CD14-positive monocyte (primary cell): ENCODE measurements at regions not wholly inside any gene's neighbourhood (a gene's known extent, or its start where the extent isn't known, plus 50 kb on each side); places are given as distances from the start of the nearest gene placed in this dataset.
"Not testable (repeated sequence)": the region's sequence is repeated elsewhere in the genome, so short reads cannot be mapped to it uniquely, and the experiment has no call there.

Experiments
- DNase-seq, 3 donors: peaks; one replicate each; pipeline ENCODE4 v3.0.0-alpha.2; 2011 to 2022
- H2AFZ ChIP-seq: 2 replicates; pipeline ENCODE4 v1.6.0; 2012; ENCODE audit warnings: mild to moderate bottlenecking, low read depth, low read length, inconsistent platforms; ENCODE audit not compliant: insufficient read depth, poor library complexity, severe bottlenecking
- H3K27ac ChIP-seq, 2 donors: 1 replicate in 1 of 2; 2 replicates in 1 of 2; pipeline ENCODE4 v1.5.1; 2012 to 2013; ENCODE audit warnings: low read length in 2 of 2, control low read depth in 1 of 2, inconsistent platforms in 1 of 2, low read depth in 1 of 2, mild to moderate bottlenecking in 1 of 2
- H3K27me3 ChIP-seq, 2 donors: one replicate each; pipeline versions ENCODE4 v1.6.0 to v1.6.1; 2011 to 2013; ENCODE audit warnings: low read length in 2 of 2; ENCODE audit not compliant: control insufficient read depth in 2 of 2, insufficient read depth in 2 of 2
- H3K36me3 ChIP-seq, 2 donors: replicated peaks in 1 of 2; 1 replicate in 1 of 2; 2 replicates in 1 of 2; pipeline versions ENCODE4 v1.5.1 to v1.6.1; 2012 to 2013; ENCODE audit warnings: low read length in 2 of 2, control low read depth in 1 of 2, inconsistent platforms in 1 of 2, mild to moderate bottlenecking in 1 of 2; ENCODE audit not compliant: insufficient read depth in 2 of 2, control insufficient read depth in 1 of 2
- H3K4me1 ChIP-seq, 2 donors: 1 replicate in 1 of 2; 2 replicates in 1 of 2; pipeline versions ENCODE4 v1.5.1 to v1.6.1; 2012 to 2013; ENCODE audit warnings: low read length in 2 of 2, control low read depth in 1 of 2, inconsistent platforms in 1 of 2, mild to moderate bottlenecking in 1 of 2, moderate library complexity in 1 of 2; ENCODE audit not compliant: insufficient read depth in 2 of 2, control insufficient read depth in 1 of 2
- H3K4me2 ChIP-seq: replicated peaks from 2 replicates; pipeline ENCODE3; 2012; ENCODE audit warnings: low read length, moderate library complexity, mild to moderate bottlenecking; ENCODE audit not compliant: poor library complexity, severe bottlenecking; ENCODE audit errors: extremely low read depth
- H3K4me3 ChIP-seq, 3 experiments: fragments of 200-600 bp in 1 of 3; sonication (generic) in 1 of 3; replicated peaks in 1 of 3; 1 replicate in 2 of 3; 2 replicates in 1 of 3; pipeline ENCODE4 v1.5.1; 2011 to 2013; ENCODE audit warnings: low read length in 3 of 3, mild to moderate bottlenecking in 3 of 3, control low read depth in 2 of 3, low read depth in 2 of 3, inconsistent platforms in 1 of 3, moderate library complexity in 1 of 3
- H3K79me2 ChIP-seq: 2 replicates; pipeline ENCODE4 v1.6.0; 2012; ENCODE audit warnings: mild to moderate bottlenecking, control low read depth, inconsistent platforms, low read length, moderate library complexity; ENCODE audit not compliant: insufficient read depth
- H3K9ac ChIP-seq: 2 replicates; pipeline ENCODE4 v1.6.0; 2017; ENCODE audit warnings: low read length, mild to moderate bottlenecking; ENCODE audit not compliant: insufficient read depth, poor library complexity, severe bottlenecking
- H3K9me3 ChIP-seq, 2 donors: replicated peaks in 1 of 2; 1 replicate in 1 of 2; 2 replicates in 1 of 2; pipeline versions ENCODE4 v1.5.1 to v1.6.1; 2012 to 2013; ENCODE audit warnings: low read length in 2 of 2, control low read depth in 1 of 2; ENCODE audit not compliant: control insufficient read depth in 1 of 2, insufficient read depth in 1 of 2
- H4K20me1 ChIP-seq: 2 replicates; pipeline ENCODE4 v1.6.0; 2012; ENCODE audit warnings: mild to moderate bottlenecking, low read length, control low read depth, moderate library complexity; ENCODE audit not compliant: insufficient read depth
- H3K27ac Mint-ChIP-seq, 7 donors: one replicate each; pipeline ENCODE4 v1.8.0; 2020; ENCODE audit warnings: mild to moderate bottlenecking in 7 of 7, mixed read lengths in 7 of 7, moderate library complexity in 6 of 7, inconsistent platforms in 2 of 7
- H3K27me3 Mint-ChIP-seq, 3 donors: one replicate each; pipeline ENCODE4 v1.8.0; 2021 to 2022; ENCODE audit warnings: low read depth in 3 of 3, mild to moderate bottlenecking in 3 of 3, mixed read lengths in 3 of 3, moderate library complexity in 3 of 3, inconsistent platforms in 1 of 3
- H3K36me3 Mint-ChIP-seq, 2 donors: one replicate each; pipeline ENCODE4 v1.8.0; 2020; ENCODE audit warnings: mixed read lengths in 2 of 2, inconsistent platforms in 1 of 2, mild to moderate bottlenecking in 1 of 2
- H3K4me1 Mint-ChIP-seq: one replicate; pipeline ENCODE4 v1.8.0; 2020; ENCODE audit warnings: mild to moderate bottlenecking, mixed read lengths
- H3K4me3 Mint-ChIP-seq, 2 donors: one replicate each; pipeline ENCODE4 v1.8.0; 2020; ENCODE audit warnings: mild to moderate bottlenecking in 2 of 2, mixed read lengths in 2 of 2, moderate library complexity in 1 of 2
- H3K9me3 Mint-ChIP-seq, 7 donors: one replicate each; pipeline ENCODE4 v1.8.0; 2020 to 2022; ENCODE audit warnings: mixed read lengths in 7 of 7, mild to moderate bottlenecking in 6 of 7, moderate library complexity in 6 of 7, inconsistent platforms in 2 of 7
- CTCF ChIP-seq: fragments of 200-600 bp; IDR thresholded peaks from one replicate; pipeline ENCODE4 v1.8.0; 2022; ENCODE audit warnings: antibody characterized with exemption, mild to moderate bottlenecking
- WGBS: methylation state at CpG from one replicate; pipeline ENCODE4 v1.1.5; 2013; ENCODE audit warnings: missing lambda C conversion rate; ENCODE audit not compliant: insufficient coverage; 5-methylcytosine and 5-hydroxymethylcytosine counted together
- intact Hi-C, 2 donors: fragments of 100-400 bp; cut with micrococcal nuclease; formaldehyde crosslinking; loops; one replicate each; pipeline versions ENCODE4 v1.15.0 to v1.15.1; 2023

- H3K4me1 Mint-ChIP-seq = peaks cover 2% of the 10 kb centered on the region
- H3K27me3 ChIP-seq = no peaks in the 10 kb centered on the region
Measured at GRCh38 chr9:33731142-33731541, 64.2 kb upstream of the PRSS3 start.

GRCh38 chr9:33731625-33732024, 63.7 kb upstream of the PRSS3 start:
- intact Hi-C loops = loop anchor here in 1 of 2 donors (5.0 kb wide), 1 partner anchor 51 kb away; no protein-coding TSS in a partner anchor
- Histone ChIP-seq H3K4me2 (no peak overlapping the region), H3K36me3 (no peaks in the 10 kb centered on the region), H3K27me3 (no peaks in the 10 kb centered on the region), H3K79me2 (no peaks in the 10 kb centered on the region), H4K20me1 (no peaks in the 10 kb centered on the region), H3K27ac (no peak overlapping the region), H3K4me3 (no peak overlapping the region), H3K9ac (no peak overlapping the region), H3K4me1 (no peaks in the 10 kb centered on the region), H2AFZ (no peak overlapping the region), H3K9me3 (no peaks in the 10 kb centered on the region)
- no CpG with 5 or more reads among the region's 2 CpGs for WGBS
- Mint-ChIP-seq H3K9me3 (peaks cover 0 to 2% (median 0%) of the 10 kb centered on the region in 7 donors), H3K4me3 (no peak overlapping the region), H3K4me1 (peaks cover 2% of the 10 kb centered on the region), H3K27me3 (peaks cover 4 to 11% (median 5%) of the 10 kb centered on the region in 3 donors), H3K36me3 (no peaks in the 10 kb centered on the region), H3K27ac (no peak overlapping the region)
- DNase-seq = no peak
- no peak for TF ChIP-seq CTCF

More at GRCh38 chr9:33731142-33731541, 64.2 kb upstream of the PRSS3 start:
- Histone ChIP-seq H3K9me3 (no peaks in the 10 kb centered on the region), H3K4me3 (no peak overlapping the region), H4K20me1 (no peaks in the 10 kb centered on the region), H3K4me2 (no peak overlapping the region), H3K27ac (no peak overlapping the region), H3K36me3 (no peaks in the 10 kb centered on the region), H3K4me1 (no peaks in the 10 kb centered on the region), H3K9ac (no peak overlapping the region), H2AFZ (no peak overlapping the region), H3K79me2 (no peaks in the 10 kb centered on the region)
- WGBS = 85% methylated on average over 3 of the region's 4 CpGs
- H3K36me3 Mint-ChIP-seq = no peaks in the 10 kb centered on the region
- peak in 1 of 3 donors; percentile 8 for DNase-seq
- H3K27me3 Mint-ChIP-seq = peaks cover 4 to 13% (median 7%) of the 10 kb centered on the region in 3 donors
- TF ChIP-seq CTCF = no peak
- intact Hi-C loops = loop anchor here in 1 of 2 donors (5.0 kb wide), 1 partner anchor 51 kb away; no protein-coding TSS in a partner anchor
- no peak overlapping the region for H3K27ac Mint-ChIP-seq
- peak overlapping the region in 1 of 2 donors; percentile 4 for H3K4me3 Mint-ChIP-seq
- peaks cover 0 to 3% (median 0%) of the 10 kb centered on the region in 7 donors for H3K9me3 Mint-ChIP-seq

- not testable (repeated sequence) for H3K27me3 ChIP-seq, H3K9ac ChIP-seq, H2AFZ ChIP-seq, H3K4me3 ChIP-seq, H3K4me3 Mint-ChIP-seq, H3K4me2 ChIP-seq, H3K9me3 Mint-ChIP-seq, DNase-seq, H3K9me3 ChIP-seq, H3K79me2 ChIP-seq, H3K27ac ChIP-seq, H4K20me1 ChIP-seq, H3K36me3 Mint-ChIP-seq, H3K36me3 ChIP-seq, H3K4me1 Mint-ChIP-seq, H3K4me1 ChIP-seq
- Mint-ChIP-seq H3K27me3 (peaks cover 6 to 15% (median 8%) of the 10 kb centered on the region in 3 donors), H3K27ac (peak overlapping the region in 1 of 7 donors; percentile 34)
- intact Hi-C loops = loop anchor here in 1 of 2 donors (5.0 kb wide), 1 partner anchor 48 kb away; no protein-coding TSS in a partner anchor
- WGBS = 85% methylated on average over 2 of the region's 5 CpGs
Measured at GRCh38 chr9:33734247-33734940, 61.0 kb upstream of the PRSS3 start.
